ENCODE measurements at regions not wholly inside any gene's neighbourhood (a gene's known extent, or its start where the extent isn't known, plus 50 kb on each side); places are given as distances from the start of the nearest gene placed in this dataset.

DNA sequence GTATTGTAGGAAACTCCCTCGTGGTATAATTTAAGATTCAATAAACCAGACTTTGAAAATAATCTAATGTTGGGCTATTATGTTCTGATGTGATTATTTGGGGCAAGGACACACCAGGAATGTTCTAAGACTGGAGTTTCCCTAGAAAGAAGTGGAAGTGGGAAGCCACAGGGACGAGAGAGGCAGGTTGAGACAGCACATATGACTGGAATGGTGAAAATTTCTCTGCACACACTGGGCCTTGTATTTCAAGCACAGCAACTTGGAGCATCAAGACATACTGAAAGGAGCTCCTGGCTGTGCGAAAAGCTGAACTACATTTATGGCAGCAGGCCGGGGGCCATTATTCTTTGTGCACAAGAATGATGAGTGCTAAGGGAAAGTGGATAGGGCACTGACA lies 98.2 kb downstream of the CETN3 start:
- ChIA-PET POLR2A (no interaction called here), CTCF (interaction anchor here (1.3 kb wide), 1 partner anchor 15 kb away, joined by 3 read pairs; no protein-coding TSS in a partner anchor)
- intact Hi-C loops (cut with micrococcal nuclease), result no loop called here
- no TSS peak for BruUV-seq (replicated peaks)
- Histone ChIP-seq H3K27ac (ENCODE audit: insufficient read depth, low read depth, low read length) (no peak overlapping the region), H2AFZ (ENCODE audit: low read depth, low read length) (no peak overlapping the region), H4K20me1 (replicated peaks; ENCODE audit: control insufficient read depth, extremely low read depth, insufficient read depth, low read length) (no peaks in the 10 kb centered on the region), H3K4me3 (replicated peaks in 1 of 3; ENCODE audit: insufficient read depth in 1 of 3, low read depth in 1 of 3, low read length in 3 of 3) (no peak overlapping the region), H3K79me2 (ENCODE audit: control insufficient read depth, insufficient read depth, low read length) (no peaks in the 10 kb centered on the region), H3K36me3 (ENCODE audit: control insufficient read depth in 2 of 2, extremely low read depth in 1 of 2, insufficient read depth in 2 of 2, low read length in 2 of 2) (no peaks in the 10 kb centered on the region), H3K4me1 (ENCODE audit: control insufficient read depth, extremely low read depth, insufficient read depth, low read length) (no peaks in the 10 kb centered on the region), H3K27me3 (ENCODE audit: control insufficient read depth in 2 of 2, insufficient read depth in 2 of 2, low read length in 2 of 2) (no peaks in the 10 kb centered on the region), H3K9ac (replicated peaks; ENCODE audit: extremely low read depth, insufficient read depth, low read length) (no peak overlapping the region), H3K9me1 (replicated peaks; ENCODE audit: control insufficient read depth, extremely low read depth, insufficient read depth, low read length) (no peaks in the 10 kb centered on the region), H3K9me3 (replicated peaks; ENCODE audit: control insufficient read depth, insufficient read depth, low read length) (no peaks in the 10 kb centered on the region), H3K4me2 (ENCODE audit: insufficient read depth, low read length) (no peak overlapping the region)
- TF ChIP-seq POLR2A (IDR thresholded peaks at IDR 0.05; ENCODE audit: low read depth, low read length), result no peak
- TF ChIP-seq POLR2AphosphoS5 (IDR thresholded peaks at IDR 0.05; ENCODE audit: insufficient read depth, low read depth, low read length), result no peak
- TF ChIP-seq EZH2 (IDR thresholded peaks at IDR 0.05; ENCODE audit: borderline replicate concordance, low read depth, low read length, severe bottlenecking), result no peak
- DNase-seq (ENCODE audit: low read depth, low spot score) (no peak), FAIRE-seq (no peak)
- dilution Hi-C loops (cut with MboI; ENCODE audit: extremely low pct_ligation_motif_present, low sequenced_read_pairs), result no loop called here

DNA sequence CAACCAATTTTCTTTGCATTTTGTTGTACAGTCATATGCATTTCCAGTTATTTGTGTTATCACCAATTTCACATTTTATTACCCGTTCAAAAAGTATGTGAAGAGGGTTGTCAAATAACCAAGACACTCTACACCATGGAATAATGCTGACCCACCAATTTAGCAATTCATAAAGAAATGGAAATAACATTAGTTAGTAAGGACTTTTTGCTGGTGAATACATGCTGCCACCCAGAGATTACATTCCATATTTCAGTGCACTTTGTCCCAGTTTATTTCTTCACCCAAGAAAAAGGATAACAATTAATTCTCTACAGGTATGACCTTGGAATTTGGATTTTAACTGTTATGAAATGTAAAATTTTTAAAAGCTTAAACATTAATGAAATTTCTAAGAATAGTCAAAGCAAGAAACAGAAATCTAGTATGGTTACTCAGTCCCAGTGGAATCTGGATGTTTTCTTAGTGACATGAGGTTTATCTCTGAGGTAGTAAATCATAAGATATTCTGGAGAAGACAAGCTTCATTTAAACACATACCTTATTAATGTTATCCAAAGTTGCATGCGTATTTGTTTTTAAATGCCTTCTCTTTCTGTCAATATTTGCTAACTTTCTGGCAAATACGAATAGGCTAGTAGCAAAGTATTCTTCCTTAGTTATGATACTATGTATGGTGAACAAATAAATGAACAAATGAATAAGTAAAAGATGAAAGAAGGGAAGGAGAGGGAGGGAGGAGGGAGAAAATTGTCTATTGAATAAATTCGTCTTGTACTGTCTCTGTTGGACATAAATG lies 100.6 kb downstream of the CETN3 start:
- DNase-seq (ENCODE audit: low read depth, low spot score) (no peak), FAIRE-seq (no peak)
- Histone ChIP-seq H3K27ac (ENCODE audit: insufficient read depth, low read depth, low read length) (no peak overlapping the region), H3K4me1 (ENCODE audit: control insufficient read depth, extremely low read depth, insufficient read depth, low read length) (no peaks in the 10 kb centered on the region), H3K4me3 (replicated peaks in 1 of 3; ENCODE audit: insufficient read depth in 1 of 3, low read depth in 1 of 3, low read length in 3 of 3) (no peak overlapping the region), H2AFZ (ENCODE audit: low read depth, low read length) (no peak overlapping the region), H3K4me2 (ENCODE audit: insufficient read depth, low read length) (no peak overlapping the region), H3K36me3 (ENCODE audit: control insufficient read depth in 2 of 2, extremely low read depth in 1 of 2, insufficient read depth in 2 of 2, low read length in 2 of 2) (no peaks in the 10 kb centered on the region), H3K27me3 (ENCODE audit: control insufficient read depth in 2 of 2, insufficient read depth in 2 of 2, low read length in 2 of 2) (no peaks in the 10 kb centered on the region), H3K9ac (replicated peaks; ENCODE audit: extremely low read depth, insufficient read depth, low read length) (no peak overlapping the region), H3K9me3 (replicated peaks; ENCODE audit: control insufficient read depth, insufficient read depth, low read length) (no peaks in the 10 kb centered on the region), H3K79me2 (ENCODE audit: control insufficient read depth, insufficient read depth, low read length) (no peaks in the 10 kb centered on the region), H3K9me1 (replicated peaks; ENCODE audit: control insufficient read depth, extremely low read depth, insufficient read depth, low read length) (no peaks in the 10 kb centered on the region), H4K20me1 (replicated peaks; ENCODE audit: control insufficient read depth, extremely low read depth, insufficient read depth, low read length) (no peaks in the 10 kb centered on the region)
- BruUV-seq (replicated peaks), result no TSS peak
- CTCF ChIA-PET, result no interaction called here
- dilution Hi-C loops (cut with MboI; ENCODE audit: extremely low pct_ligation_motif_present, low sequenced_read_pairs) (no loop called here), intact Hi-C loops (cut with micrococcal nuclease) (no loop called here)
- no peak for TF ChIP-seq JUN (IDR thresholded peaks at IDR 0.05; ENCODE audit: borderline replicate concordance, insufficient read depth, insufficient read length, low read depth)
- TF ChIP-seq EZH2 (IDR thresholded peaks at IDR 0.05; ENCODE audit: borderline replicate concordance, low read depth, low read length, severe bottlenecking), result no peak
- TF ChIP-seq GATA2 (IDR thresholded peaks at IDR 0.05; ENCODE audit: insufficient read depth, insufficient read length, low read depth, low read length), result no peak
- no peak for TF ChIP-seq MYC (IDR thresholded peaks at IDR 0.05; ENCODE audit: low read depth, low read length)
- TF ChIP-seq, protein P1, sequence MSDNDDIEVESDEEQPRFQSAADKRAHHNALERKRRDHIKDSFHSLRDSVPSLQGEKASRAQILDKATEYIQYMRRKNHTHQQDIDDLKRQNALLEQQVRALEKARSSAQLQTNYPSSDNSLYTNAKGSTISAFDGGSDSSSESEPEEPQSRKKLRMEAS (IDR thresholded peaks at IDR 0.05; ENCODE audit: insufficient read depth, insufficient read length), result no peak
- POLR2A ChIA-PET, result no interaction called here

Measured in endothelial cell of umbilical vein (primary cell).